ENCODE measurements at regions not wholly inside any gene's neighbourhood (a gene's known extent, or its start where the extent isn't known, plus 50 kb on each side); places are given as distances from the start of the nearest gene placed in this dataset.

DNA sequence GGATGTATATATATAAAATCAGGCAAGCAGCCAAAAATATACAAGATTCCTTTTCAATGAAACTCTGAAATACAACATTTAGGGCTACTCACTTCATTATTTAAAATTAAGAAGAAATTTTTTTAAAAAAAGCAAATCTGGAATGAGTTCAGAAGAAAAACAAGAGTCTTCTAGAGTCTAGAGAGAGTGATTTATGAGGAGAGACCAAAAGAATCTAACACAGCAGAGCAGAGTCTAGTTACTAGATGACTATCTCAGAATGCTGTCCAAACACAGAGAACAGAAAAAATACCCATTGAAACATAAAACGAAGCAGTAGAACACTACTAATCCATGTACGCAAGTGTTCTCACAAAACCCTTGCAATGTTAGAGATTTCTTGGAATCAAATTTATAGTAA lies 275.2 kb upstream of the CBLB start:
- no peak for TF ChIP-seq YY1 (IDR thresholded peaks at IDR 0.05; ENCODE audit: insufficient read depth, insufficient read length)
- TF ChIP-seq ZNF274 (IDR thresholded peaks at IDR 0.05; ENCODE audit: low read depth, low read length) = no peak
